HCEC 1CT (cell line): ENCODE measurements at regions not wholly inside any gene's neighbourhood (a gene's known extent, or its start where the extent isn't known, plus 50 kb on each side); places are given as distances from the start of the nearest gene placed in this dataset.
"Not testable (repeated sequence)": the region's sequence is repeated elsewhere in the genome, so short reads cannot be mapped to it uniquely, and the experiment has no call there.

Source experiments
- DNase-seq: peaks from one replicate; pipeline ENCODE4 v3.0.0-alpha.2; 2017

DNA sequence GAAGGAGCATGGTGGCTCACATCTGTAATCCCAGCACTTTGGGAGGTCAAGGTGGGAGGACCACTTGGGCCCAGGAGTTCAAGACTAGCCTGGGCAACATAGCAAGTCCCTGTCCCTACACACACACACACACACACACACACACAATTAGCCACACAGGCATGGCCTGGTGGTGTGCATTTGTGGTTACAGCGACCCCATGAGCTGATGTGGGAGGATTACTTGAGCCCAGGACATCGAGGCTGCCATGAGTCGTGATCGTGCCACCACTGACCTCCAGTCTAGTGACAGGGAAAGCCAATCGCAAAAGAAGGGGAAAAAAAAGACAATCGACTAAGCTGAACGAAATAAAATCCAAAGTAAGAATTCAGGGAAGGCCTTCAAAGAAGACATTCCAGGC lies 67.9 kb downstream of the TBX3 start:
- no peak for DNase-seq

GRCh38 chr12:114614040-114614439 lies 69.9 kb downstream of the TBX3 start:
- no peak for DNase-seq

DNA sequence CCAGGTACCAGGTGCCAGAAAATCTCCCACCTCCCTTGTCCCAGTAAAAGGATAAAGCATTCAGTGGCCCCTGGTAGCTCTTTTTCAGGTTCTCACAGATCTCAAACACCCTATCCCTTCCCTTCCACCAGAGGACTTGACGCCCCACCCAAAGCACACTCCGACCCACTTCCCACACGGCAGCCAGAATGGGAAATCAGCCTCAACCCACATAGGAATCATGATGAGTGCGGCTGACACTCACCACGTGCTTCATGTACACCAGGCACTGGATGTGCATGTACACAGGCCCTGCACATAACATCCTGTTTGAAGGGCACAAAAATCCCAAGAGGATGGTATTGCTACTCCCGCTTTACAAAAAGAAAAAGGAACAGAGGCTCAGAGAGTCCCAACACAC lies 71.9 kb downstream of the TBX3 start:
- DNase-seq, result no peak

GRCh38 chr12:114611145-114612018 lies 72.6 kb downstream of the TBX3 start:
- DNase-seq, result no peak

DNA sequence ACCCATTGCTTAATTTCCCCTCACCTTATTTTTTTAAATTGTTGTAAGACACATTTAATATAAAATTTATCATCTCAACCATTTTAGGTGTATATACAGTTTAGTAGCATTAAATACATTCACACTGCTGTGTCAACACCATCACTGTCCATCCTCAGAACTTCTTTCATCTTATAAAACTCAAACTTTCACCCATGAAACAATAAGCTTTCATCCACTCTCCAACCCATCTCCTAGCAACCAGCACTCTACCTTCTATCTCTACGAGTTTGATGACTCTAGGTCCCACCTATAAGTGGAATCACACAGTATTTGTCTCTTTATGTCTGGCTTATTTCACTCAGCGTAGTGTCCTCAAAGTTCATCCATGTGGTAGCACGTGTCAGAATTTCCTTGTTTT lies 75.5 kb downstream of the TBX3 start:
- no peak for DNase-seq

GRCh38 chr12:114605918-114606317 lies 78.1 kb downstream of the TBX3 start:
- DNase-seq, result no peak

- DNase-seq, result no peak
Measured at GRCh38 chr12:114604606-114605005, 79.4 kb downstream of the TBX3 start.

- DNase-seq, result not testable (repeated sequence)
Measured at GRCh38 chr12:114600584-114600983, 83.4 kb downstream of the TBX3 start.

GRCh38 chr12:114598111-114598510 lies 85.9 kb downstream of the TBX3 start:
- DNase-seq, result no peak

GRCh38 chr12:114592946-114593345 lies 91.0 kb downstream of the TBX3 start:
- no peak for DNase-seq

- DNase-seq, result no peak
Measured at GRCh38 chr12:114588061-114588460, 95.9 kb downstream of the TBX3 start.

DNA sequence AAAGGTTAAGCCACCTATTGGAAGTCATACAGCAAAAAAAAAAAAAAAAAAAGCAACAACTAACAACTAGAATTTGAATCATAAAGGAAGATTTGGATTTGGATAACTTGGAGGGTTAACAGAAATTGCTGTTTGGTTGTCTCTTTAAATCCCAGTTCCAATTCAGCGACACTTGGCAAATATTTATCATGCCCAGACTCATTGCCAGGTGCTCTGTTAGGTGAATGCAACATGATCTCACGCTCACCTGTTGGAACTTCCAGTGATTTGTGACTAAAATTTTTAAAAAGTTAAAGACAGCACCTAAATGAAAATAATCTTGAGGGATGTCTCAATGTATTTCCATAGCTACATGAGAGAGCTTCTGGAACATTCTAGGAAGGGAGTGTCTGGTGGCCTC lies 103.7 kb downstream of the TBX3 start:
- no peak for DNase-seq

GRCh38 chr12:114579389-114579788 lies 104.6 kb downstream of the TBX3 start:
- no peak for DNase-seq

GRCh38 chr12:114562654-114563053 lies 121.3 kb downstream of the TBX3 start:
- DNase-seq, result no peak

GRCh38 chr12:114555451-114555850 lies 128.5 kb downstream of the TBX3 start:
- no peak for DNase-seq

DNA sequence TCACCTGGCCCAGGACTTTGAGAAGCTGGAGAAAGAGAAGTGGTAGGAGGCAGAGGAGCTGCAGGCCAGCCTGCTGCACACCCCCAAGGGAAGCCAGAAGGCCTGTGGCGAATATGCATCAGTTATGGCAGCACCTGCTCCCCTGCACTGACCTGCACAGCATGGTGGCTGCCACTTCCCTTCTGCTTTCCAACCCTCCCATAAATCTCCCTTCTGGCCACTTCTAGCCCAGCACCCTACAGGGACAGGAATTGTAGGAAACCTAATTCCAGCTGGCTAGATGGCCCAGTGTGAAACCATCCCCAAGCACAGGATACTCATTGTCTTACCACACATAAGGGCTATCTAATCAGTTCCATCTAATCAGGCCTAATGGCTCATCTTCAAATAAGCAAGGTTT lies 136.3 kb downstream of the TBX3 start:
- no peak for DNase-seq

- no peak for DNase-seq
Measured at GRCh38 chr12:114530417-114530816, 124.5 kb upstream of the TBX5 start.

GRCh38 chr12:114529966-114530365 lies 124.0 kb upstream of the TBX5 start:
- DNase-seq, result no peak

GRCh38 chr12:114528766-114529165 lies 122.8 kb upstream of the TBX5 start:
- DNase-seq, result no peak

DNA sequence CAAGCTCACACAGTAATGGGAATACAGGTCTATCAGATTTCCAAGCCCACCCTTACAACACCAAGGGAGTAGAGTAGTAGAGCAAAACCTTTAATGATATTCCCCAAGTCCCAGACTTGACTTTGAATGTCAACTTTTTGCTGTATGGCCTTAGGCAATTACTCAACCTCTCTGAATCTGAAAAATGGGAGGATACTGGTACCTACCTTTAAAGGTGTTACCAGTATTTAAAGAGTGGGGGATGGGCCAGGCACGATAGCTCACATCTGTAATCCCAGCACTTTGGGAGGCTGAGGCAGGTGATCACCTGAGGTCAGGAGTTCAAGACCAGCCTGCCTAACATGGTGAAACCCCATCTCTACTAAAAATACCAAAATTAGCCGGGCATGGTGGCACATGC lies 115.2 kb upstream of the TBX5 start:
- DNase-seq, result not testable (repeated sequence)

DNA sequence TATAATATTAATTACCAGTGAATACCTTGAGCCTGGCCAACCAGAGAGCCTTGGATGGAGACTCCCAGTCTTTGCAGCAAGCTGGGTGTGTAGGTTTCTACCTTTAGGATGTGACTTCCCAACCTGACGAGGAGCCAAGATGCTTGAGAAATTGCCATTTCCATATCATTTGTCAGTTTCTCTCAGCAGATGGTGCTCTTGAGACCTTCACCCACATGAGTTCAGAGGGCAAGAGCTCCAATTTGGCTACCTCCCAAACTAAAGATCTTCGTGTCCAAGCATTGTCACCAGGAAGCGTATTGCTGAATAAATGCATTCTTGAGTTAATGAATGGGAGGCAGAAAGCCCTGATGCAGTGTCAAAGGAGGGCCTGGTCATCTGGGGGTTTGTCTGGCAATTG lies 106.4 kb upstream of the TBX5 start:
- no peak for DNase-seq

DNA sequence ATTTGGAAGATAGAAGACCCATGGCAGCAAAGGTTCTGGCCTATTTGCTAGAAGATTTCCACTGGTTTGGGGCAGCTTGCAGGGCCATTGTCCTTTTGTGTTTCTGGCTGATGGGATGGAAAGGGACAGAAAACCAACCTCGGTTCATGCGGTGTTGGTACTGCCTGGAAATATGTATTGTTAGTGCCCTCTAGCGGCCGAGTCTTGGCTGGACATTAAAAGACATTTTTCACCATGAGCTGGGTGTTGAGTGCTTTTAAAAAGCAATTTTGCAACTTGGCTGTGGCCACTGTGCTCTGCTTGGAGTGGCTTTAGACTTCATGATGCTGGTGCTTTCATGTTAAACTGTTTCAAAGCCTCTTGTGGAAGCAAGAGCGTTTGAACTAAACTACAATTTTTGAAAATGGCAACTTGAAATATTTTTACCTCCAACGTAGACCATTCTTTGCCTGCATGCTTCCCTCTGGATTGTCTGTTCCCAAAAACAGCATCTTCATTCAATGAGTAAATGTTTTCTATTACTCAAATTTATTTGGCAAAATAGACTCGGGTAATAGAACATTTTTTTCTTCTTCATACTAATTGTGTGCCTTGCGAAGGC lies 102.7 kb upstream of the TBX5 start:
- DNase-seq, result peak; percentile 20

GRCh38 chr12:114506651-114507050 lies 100.7 kb upstream of the TBX5 start:
- DNase-seq, result no peak

GRCh38 chr12:114504311-114504710 lies 98.4 kb upstream of the TBX5 start:
- no peak for DNase-seq

- DNase-seq, result no peak
Measured at GRCh38 chr12:114501474-114501807, 95.5 kb upstream of the TBX5 start.
